Panc1 (cell line): ENCODE measurements at regions not wholly inside any gene's neighbourhood (a gene's known extent, or its start where the extent isn't known, plus 50 kb on each side); places are given as distances from the start of the nearest gene placed in this dataset.

Experiments
- ATAC-seq: fragments of 200-7000 bp; cut with Tn5 transposase; 2 replicates; pipeline ENCODE4 v1.9.1; 2020; ENCODE audit warnings: mild to moderate bottlenecking, moderate library complexity
- BruUV-seq: library from RNA; stranded (reverse); fragments of 400-500 nt; replicated peaks from 2 replicates; lab custom pipeline; 2021; lab: Mats Ljungman, UMichigan
- CTCF ChIA-PET: fragments of 300-600 bp; sonication (Branson Sonifier 250); formaldehyde crosslinking; loops from one replicate; lab custom pipeline; 2022; ENCODE audit warnings: antibody characterized with exemption; lab: Charles Lee
- POLR2A ChIA-PET: fragments of 300-600 bp; sonication (Branson Sonifier 250); formaldehyde crosslinking; loops from one replicate; lab custom pipeline; 2022; ENCODE audit warnings: antibody characterized with exemption; lab: Charles Lee
- DNase-seq: peaks from one replicate; pipeline ENCODE4 v3.0.0-alpha.2; 2010; ENCODE audit warnings: low read depth, low spot score
- H3K27ac ChIP-seq: 2 replicates; pipeline ENCODE4 v1.5.1; 2011; ENCODE audit warnings: mild to moderate bottlenecking, low read length, inconsistent platforms
- H3K27me3 ChIP-seq: fragments of 200-500 bp; sonication (Bioruptor generic); 2 replicates; pipeline ENCODE4 v1.6.0; 2014; ENCODE audit warnings: low read length, inconsistent platforms; ENCODE audit not compliant: control insufficient read depth, insufficient read depth
- H3K36me3 ChIP-seq: fragments of 200-500 bp; sonication (Bioruptor generic); 2 replicates; pipeline ENCODE4 v1.5.1; 2014; ENCODE audit warnings: inconsistent platforms, mild to moderate bottlenecking, low read length, moderate library complexity; ENCODE audit not compliant: control insufficient read depth, insufficient read depth
- H3K4me1 ChIP-seq: 2 replicates; pipeline ENCODE4 v1.5.1; 2011; ENCODE audit warnings: inconsistent platforms, mild to moderate bottlenecking, low read length, moderate library complexity; ENCODE audit not compliant: control insufficient read depth, insufficient read depth
- H3K4me3 ChIP-seq, 2 experiments: 2 replicates each; pipeline ENCODE4 v1.5.1; 2011 to 2012; ENCODE audit warnings: low read depth in 2 of 2, low read length in 2 of 2, mild to moderate bottlenecking in 2 of 2, inconsistent platforms in 1 of 2, moderate library complexity in 1 of 2
- H3K9me3 ChIP-seq: fragments of 200-500 bp; sonication (Bioruptor generic); 2 replicates; pipeline ENCODE4 v1.5.1; 2014; ENCODE audit warnings: low read depth, mild to moderate bottlenecking, inconsistent platforms, low read length, moderate library complexity; ENCODE audit not compliant: control insufficient read depth, insufficient read depth
- POLR2AphosphoS5 ChIP-seq: IDR thresholded peaks from 2 replicates; pipeline ENCODE4 v1.6.1; 2012; ENCODE audit warnings: mild to moderate bottlenecking, low read depth, low read length, moderate library complexity
- SIN3A ChIP-seq: IDR thresholded peaks from 2 replicates; pipeline ENCODE4 v1.6.1; 2012; ENCODE audit warnings: low read depth, mild to moderate bottlenecking, low read length, moderate library complexity, borderline replicate concordance; ENCODE audit not compliant: insufficient read depth
- TCF7L2 ChIP-seq: IDR thresholded peaks from 2 replicates; pipeline ENCODE4 v1.6.1; 2011; ENCODE audit warnings: mild to moderate bottlenecking, low read depth, low read length, inconsistent platforms
- in situ Hi-C: cut with HindIII; loops from 2 replicates; pipeline ENCODE4 v1.10.0; 2016; ENCODE audit warnings: low sequenced_read_pairs, low pct_unique_long_range_greater_than_20kb
- intact Hi-C: fragments of 100-400 bp; cut with micrococcal nuclease; formaldehyde crosslinking; loops from one replicate; pipeline ENCODE4 v1.10.0; 2022; ENCODE audit not compliant: unreplicated experiment
- TF ChIP-seq, protein P1 (sequence below): fragments of 450-650 bp; IDR thresholded peaks from 2 replicates; pipeline ENCODE4 v1.5.1; 2017; ENCODE audit warnings: mild to moderate bottlenecking
- TF ChIP-seq, protein P2 (sequence below), 2 experiments: IDR thresholded peaks; 2 replicates each; pipeline ENCODE4 v1.6.1; 2011 to 2012; ENCODE audit warnings: low read depth in 2 of 2, control low read depth in 1 of 2, low read length in 1 of 2, mild to moderate bottlenecking in 1 of 2, moderate library complexity in 1 of 2; ENCODE audit not compliant: insufficient read depth in 1 of 2

DNA sequence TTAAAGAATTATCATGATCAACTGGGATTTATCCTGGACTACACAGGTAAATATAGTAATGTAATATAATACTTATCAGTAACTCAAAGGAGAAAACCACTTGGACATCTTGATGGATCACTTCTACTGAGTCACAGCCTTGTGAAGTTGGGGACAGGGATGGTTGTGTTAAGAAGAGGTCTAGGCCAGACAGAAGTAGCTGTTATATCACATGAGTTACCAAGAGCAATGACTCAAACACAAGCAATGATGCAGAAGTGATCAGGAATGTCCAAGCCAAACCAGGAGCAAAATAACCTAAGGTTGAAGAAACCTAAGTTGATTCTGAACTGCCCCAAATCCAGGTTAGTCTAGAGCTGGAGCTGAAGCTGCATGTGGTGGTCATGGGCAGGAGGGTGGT lies 424.5 kb upstream of the DAB1 start:
- no peak for TF ChIP-seq SIN3A
- TF ChIP-seq POLR2AphosphoS5 = no peak
- TF ChIP-seq TCF7L2 = no peak
- TF ChIP-seq, protein P1, sequence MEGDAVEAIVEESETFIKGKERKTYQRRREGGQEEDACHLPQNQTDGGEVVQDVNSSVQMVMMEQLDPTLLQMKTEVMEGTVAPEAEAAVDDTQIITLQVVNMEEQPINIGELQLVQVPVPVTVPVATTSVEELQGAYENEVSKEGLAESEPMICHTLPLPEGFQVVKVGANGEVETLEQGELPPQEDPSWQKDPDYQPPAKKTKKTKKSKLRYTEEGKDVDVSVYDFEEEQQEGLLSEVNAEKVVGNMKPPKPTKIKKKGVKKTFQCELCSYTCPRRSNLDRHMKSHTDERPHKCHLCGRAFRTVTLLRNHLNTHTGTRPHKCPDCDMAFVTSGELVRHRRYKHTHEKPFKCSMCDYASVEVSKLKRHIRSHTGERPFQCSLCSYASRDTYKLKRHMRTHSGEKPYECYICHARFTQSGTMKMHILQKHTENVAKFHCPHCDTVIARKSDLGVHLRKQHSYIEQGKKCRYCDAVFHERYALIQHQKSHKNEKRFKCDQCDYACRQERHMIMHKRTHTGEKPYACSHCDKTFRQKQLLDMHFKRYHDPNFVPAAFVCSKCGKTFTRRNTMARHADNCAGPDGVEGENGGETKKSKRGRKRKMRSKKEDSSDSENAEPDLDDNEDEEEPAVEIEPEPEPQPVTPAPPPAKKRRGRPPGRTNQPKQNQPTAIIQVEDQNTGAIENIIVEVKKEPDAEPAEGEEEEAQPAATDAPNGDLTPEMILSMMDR = no peak
- TF ChIP-seq, protein P2, sequence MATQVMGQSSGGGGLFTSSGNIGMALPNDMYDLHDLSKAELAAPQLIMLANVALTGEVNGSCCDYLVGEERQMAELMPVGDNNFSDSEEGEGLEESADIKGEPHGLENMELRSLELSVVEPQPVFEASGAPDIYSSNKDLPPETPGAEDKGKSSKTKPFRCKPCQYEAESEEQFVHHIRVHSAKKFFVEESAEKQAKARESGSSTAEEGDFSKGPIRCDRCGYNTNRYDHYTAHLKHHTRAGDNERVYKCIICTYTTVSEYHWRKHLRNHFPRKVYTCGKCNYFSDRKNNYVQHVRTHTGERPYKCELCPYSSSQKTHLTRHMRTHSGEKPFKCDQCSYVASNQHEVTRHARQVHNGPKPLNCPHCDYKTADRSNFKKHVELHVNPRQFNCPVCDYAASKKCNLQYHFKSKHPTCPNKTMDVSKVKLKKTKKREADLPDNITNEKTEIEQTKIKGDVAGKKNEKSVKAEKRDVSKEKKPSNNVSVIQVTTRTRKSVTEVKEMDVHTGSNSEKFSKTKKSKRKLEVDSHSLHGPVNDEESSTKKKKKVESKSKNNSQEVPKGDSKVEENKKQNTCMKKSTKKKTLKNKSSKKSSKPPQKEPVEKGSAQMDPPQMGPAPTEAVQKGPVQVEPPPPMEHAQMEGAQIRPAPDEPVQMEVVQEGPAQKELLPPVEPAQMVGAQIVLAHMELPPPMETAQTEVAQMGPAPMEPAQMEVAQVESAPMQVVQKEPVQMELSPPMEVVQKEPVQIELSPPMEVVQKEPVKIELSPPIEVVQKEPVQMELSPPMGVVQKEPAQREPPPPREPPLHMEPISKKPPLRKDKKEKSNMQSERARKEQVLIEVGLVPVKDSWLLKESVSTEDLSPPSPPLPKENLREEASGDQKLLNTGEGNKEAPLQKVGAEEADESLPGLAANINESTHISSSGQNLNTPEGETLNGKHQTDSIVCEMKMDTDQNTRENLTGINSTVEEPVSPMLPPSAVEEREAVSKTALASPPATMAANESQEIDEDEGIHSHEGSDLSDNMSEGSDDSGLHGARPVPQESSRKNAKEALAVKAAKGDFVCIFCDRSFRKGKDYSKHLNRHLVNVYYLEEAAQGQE (IDR thresholded peaks at IDR 0.05; ENCODE audit: insufficient read depth in 1 of 2, low read depth in 2 of 2, low read length in 1 of 2) = no peak
- Histone ChIP-seq H3K4me1 (no peaks in the 10 kb centered on the region), H3K36me3 (no peaks in the 10 kb centered on the region), H3K27me3 (no peaks in the 10 kb centered on the region), H3K4me3 (no peak overlapping the region), H3K9me3 (no peaks in the 10 kb centered on the region), H3K27ac (no peak overlapping the region)
- ATAC-seq = no peak
- in situ Hi-C loops = no loop called here
- CTCF ChIA-PET = no interaction called here
- intact Hi-C loops = no loop called here
- POLR2A ChIA-PET = no interaction called here
- no peak for DNase-seq
- BruUV-seq = no TSS peak

DNA sequence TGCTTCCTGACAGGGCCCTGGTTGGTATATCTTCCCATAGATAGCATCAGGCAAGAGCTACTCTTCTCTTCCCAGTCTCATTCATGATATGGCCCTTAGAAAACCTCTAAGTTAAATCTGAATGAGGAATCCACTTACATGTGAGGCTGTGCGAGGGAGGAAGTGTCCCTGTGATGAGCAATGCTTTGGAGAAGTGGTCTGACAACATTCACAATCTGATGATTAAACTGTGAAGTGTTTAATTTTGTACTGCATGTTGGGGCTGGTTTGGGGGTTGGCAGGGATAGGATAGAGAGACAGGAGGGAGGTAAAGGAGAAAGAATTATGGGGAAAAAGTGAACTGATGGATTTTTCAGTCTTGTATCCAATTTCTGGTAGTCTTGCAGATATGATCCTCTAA lies 421.2 kb upstream of the DAB1 start:
- TF ChIP-seq, protein P1 = no peak
- TF ChIP-seq SIN3A (no peak), TCF7L2 (no peak), POLR2AphosphoS5 (no peak)
- TF ChIP-seq, protein P2 (IDR thresholded peaks at IDR 0.05; ENCODE audit: insufficient read depth in 1 of 2, low read depth in 2 of 2, low read length in 1 of 2) = no peak
- intact Hi-C loops (no loop called here), in situ Hi-C loops (no loop called here)
- no peaks in the 10 kb centered on the region for H3K4me1 ChIP-seq
- DNase-seq = no peak
- H3K9me3 ChIP-seq = no peaks in the 10 kb centered on the region
- POLR2A ChIA-PET = no interaction called here
- no TSS peak for BruUV-seq
- H3K36me3 ChIP-seq = no peaks in the 10 kb centered on the region
- no peaks in the 10 kb centered on the region for H3K27me3 ChIP-seq
- no peak overlapping the region for H3K27ac ChIP-seq
- H3K4me3 ChIP-seq = no peak overlapping the region
- CTCF ChIA-PET = no interaction called here
- ATAC-seq = no peak
